ENCODE measurements at regions not wholly inside any gene's neighbourhood (a gene's known extent, or its start where the extent isn't known, plus 50 kb on each side); places are given as distances from the start of the nearest gene placed in this dataset.

DNA sequence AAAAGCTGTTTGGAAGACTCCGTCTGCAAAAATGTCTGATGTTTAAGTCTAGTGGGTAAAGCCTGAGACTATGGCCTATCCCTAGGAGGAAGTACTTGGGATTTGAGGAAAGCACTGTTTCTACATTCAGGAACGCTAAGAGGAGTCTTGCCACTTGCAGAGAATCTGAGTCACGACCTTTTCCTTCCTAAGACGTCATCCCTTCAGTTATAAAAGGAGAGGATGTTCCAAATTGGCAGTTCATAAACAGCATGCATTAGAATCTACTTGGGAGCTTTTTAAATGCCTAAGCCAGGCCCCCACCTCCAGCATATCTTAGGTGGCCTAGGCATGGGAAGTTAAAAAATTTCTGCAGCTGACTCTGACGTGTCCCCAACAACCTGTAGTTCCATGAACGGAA is 125.9 kb downstream of the TTC32 start:
- H2BK15ac ChIP-seq (ENCODE audit: low read depth, low read length), result no peak overlapping the region
- TF ChIP-seq CTCF (conservative IDR thresholded peaks at IDR 0.05), result no peak
- no peak overlapping the region for H2AFZ ChIP-seq (ENCODE audit: low read length)
- H3K4ac ChIP-seq (ENCODE audit: low read depth, low read length), result no peak overlapping the region
- no CpG with 5 or more reads among the region's 6 CpGs for WGBS (ENCODE audit: extremely low coverage, insufficient read length, low lambda C conversion rate)
- no peak overlapping the region for H4K91ac ChIP-seq (ENCODE audit: insufficient read length, low read depth, low read length)
- no peaks in the 10 kb centered on the region for H3K79me2 ChIP-seq (ENCODE audit: insufficient read depth, low read length)
- no peak overlapping the region for H3K9ac ChIP-seq (ENCODE audit: extremely low read depth, insufficient read length, low read length)
- Mint-ChIP-seq H3K36me3 (ENCODE audit: insufficient read depth in 1 of 3, low read depth in 3 of 3) (no peaks in the 10 kb centered on the region; a peak in 1 of 7 replicates), H3K4me3 (no peak overlapping the region), H3K27ac (no peak overlapping the region), H3K27me3 (ENCODE audit: low read depth) (peaks cover 11% of the 10 kb centered on the region; the same call in 1 of the 2 replicates), H3K9me3 (no peaks in the 10 kb centered on the region), H3K4me1 (peaks cover 28 to 34% of the 10 kb centered on the region in 2 experiments)
- no peak overlapping the region for H3K4me2 ChIP-seq (ENCODE audit: insufficient read depth, insufficient read length, low read length)
- no peak overlapping the region for H3K18ac ChIP-seq (ENCODE audit: insufficient read length, low read depth, low read length)
- no peak overlapping the region for H3T11ph ChIP-seq (ENCODE audit: low read length)
- no peak overlapping the region for H3K14ac ChIP-seq (ENCODE audit: insufficient read depth, low read length)
- H3K23me2 ChIP-seq (ENCODE audit: insufficient read length, low read depth, low read length, poor library complexity, severe bottlenecking), result no peaks in the 10 kb centered on the region
- H3K23ac ChIP-seq (ENCODE audit: insufficient read length, low read depth, low read length), result no peak overlapping the region
- no peak overlapping the region for H2BK12ac ChIP-seq (ENCODE audit: insufficient read length, low read depth, low read length)
- H3K9me3 ChIP-seq (ENCODE audit: control insufficient read depth, low read depth, low read length), result no peaks in the 10 kb centered on the region
- no peak overlapping the region for H3K27ac ChIP-seq (ENCODE audit: insufficient read length, low read depth, low read length)
- H2AK5ac ChIP-seq (ENCODE audit: insufficient read length, low read length), result no peak overlapping the region
- H3K4me1 ChIP-seq (ENCODE audit: insufficient read depth, low read length), result peaks cover 5% of the 10 kb centered on the region; the same call in 1 of the 2 replicates
- no peaks in the 10 kb centered on the region for H4K20me1 ChIP-seq (ENCODE audit: control insufficient read depth, insufficient read depth, insufficient read length)
- H3K56ac ChIP-seq (ENCODE audit: insufficient read length, low read depth, low read length), result no peak overlapping the region
- no peak overlapping the region for H2BK120ac ChIP-seq (ENCODE audit: low read depth, low read length, poor library complexity, severe bottlenecking)
- no peak overlapping the region for H2BK20ac ChIP-seq (ENCODE audit: low read depth, low read length, poor library complexity, severe bottlenecking)
- H3K79me1 ChIP-seq (ENCODE audit: insufficient read depth, low read depth, low read length, poor library complexity, severe bottlenecking), result no peaks in the 10 kb centered on the region
- no peak overlapping the region for H2BK5ac ChIP-seq (ENCODE audit: insufficient read length, low read length)
- no peaks in the 10 kb centered on the region for H3K27me3 ChIP-seq (ENCODE audit: insufficient read depth, low read length)
- H4K5ac ChIP-seq (ENCODE audit: insufficient read length, low read depth, low read length), result no peak overlapping the region
- H4K8ac ChIP-seq (replicated peaks; ENCODE audit: insufficient read length, low read depth, low read length), result no peak overlapping the region
- DNase-seq, result no peak

Data from H9 (cell line).